ENCODE measurements at regions not wholly inside any gene's neighbourhood (a gene's known extent, or its start where the extent isn't known, plus 50 kb on each side); places are given as distances from the start of the nearest gene placed in this dataset.
"Not testable (repeated sequence)": the region's sequence is repeated elsewhere in the genome, so short reads cannot be mapped to it uniquely, and the experiment has no call there.

- not testable (repeated sequence) for H3K36me3 ChIP-seq (ENCODE audit: control insufficient read depth, insufficient read depth, low read length); H3K27me3 ChIP-seq (ENCODE audit: control insufficient read depth, insufficient read depth, low read length); H3K27ac ChIP-seq (ENCODE audit: low read length); DNase-seq; H3K9me3 ChIP-seq (ENCODE audit: control insufficient read depth, low read depth, low read length); H3K4me3 ChIP-seq (ENCODE audit: low read length); H3K4me1 ChIP-seq (ENCODE audit: control insufficient read depth, insufficient read depth, low read length)
- no CpG with 5 or more reads among the region's 19 CpGs for WGBS (ENCODE audit: insufficient coverage, low lambda C conversion rate)
These were observed 435.5 kb upstream of the PIK3R1 start for GRCh38 chr5:67779893-67780623.

GRCh38 chr5:67774786-67775185, 440.8 kb upstream of the PIK3R1 start:
- H3K9me3 ChIP-seq (ENCODE audit: control insufficient read depth, low read depth, low read length), result no peaks in the 10 kb centered on the region
- H3K36me3 ChIP-seq (ENCODE audit: control insufficient read depth, insufficient read depth, low read length), result no peaks in the 10 kb centered on the region
- DNase-seq, result no peak
- H3K4me3 ChIP-seq (ENCODE audit: low read length), result no peak overlapping the region
- H3K27ac ChIP-seq (ENCODE audit: low read length), result peak overlapping the region; percentile 88
- WGBS (ENCODE audit: insufficient coverage, low lambda C conversion rate), result 100% methylated on average over 1 of the region's 2 CpGs
- peaks cover 33% of the 10 kb centered on the region for H3K4me1 ChIP-seq (ENCODE audit: control insufficient read depth, insufficient read depth, low read length)
- H3K27me3 ChIP-seq (ENCODE audit: control insufficient read depth, insufficient read depth, low read length), result no peaks in the 10 kb centered on the region

DNA sequence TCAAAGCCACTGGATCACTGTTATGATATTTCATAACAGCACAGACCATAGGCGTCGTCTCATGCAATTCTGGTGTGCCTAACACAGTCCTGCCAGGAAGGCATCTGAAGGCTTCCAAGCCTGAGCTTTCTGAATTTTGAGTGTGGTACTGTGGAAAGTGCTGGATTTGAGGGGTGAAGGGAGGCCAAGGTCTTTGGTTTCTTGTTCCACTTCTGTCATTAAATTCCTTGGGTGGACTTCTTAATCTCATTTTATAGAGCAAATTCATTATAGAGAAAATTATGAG, 441.3 kb upstream of the PIK3R1 start:
- H3K27me3 ChIP-seq (ENCODE audit: control insufficient read depth, insufficient read depth, low read length), result no peaks in the 10 kb centered on the region

DNA sequence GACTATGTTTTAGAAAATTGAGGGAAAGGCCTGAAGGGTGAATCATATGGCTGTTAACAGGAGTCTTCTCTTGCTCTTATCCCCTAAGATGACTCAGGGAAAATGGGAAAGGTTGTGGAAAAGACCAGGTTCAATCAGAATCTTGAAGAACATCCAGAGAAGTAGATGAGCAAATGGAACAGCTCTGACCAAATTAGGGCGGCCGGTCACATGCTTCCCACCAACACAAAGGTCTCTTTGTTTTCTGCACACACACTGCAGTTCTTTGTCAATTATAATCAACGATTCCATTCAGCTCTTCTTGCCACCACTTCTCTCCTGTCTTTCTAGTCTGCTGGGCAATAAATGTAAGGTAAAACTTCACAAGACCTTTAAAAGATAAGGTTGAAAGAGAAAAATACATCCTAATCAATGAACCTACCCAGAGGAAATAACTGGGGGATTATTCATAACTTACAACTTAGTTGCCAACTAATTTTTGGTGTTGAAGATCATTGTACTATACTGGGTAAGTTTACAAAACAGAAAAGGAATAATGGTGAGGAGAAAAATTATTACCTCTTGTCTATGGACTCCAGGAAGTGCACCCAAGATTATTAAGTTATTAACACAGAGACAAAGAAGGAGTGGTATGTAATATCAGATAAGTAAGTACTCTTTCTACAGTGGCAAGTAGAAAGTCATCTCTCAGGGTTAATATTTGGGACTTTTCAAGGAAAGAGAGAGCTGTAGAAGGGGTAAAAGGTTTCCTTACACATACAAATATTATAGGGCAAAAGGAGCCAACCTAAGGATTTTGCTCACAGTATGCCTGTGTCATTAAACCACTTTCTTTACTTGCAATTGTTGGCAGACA, 441.9 kb upstream of the PIK3R1 start:
- DNase-seq, result peak; percentile 50 to 85
- peaks cover 37% of the 10 kb centered on the region for H3K4me1 ChIP-seq (ENCODE audit: control insufficient read depth, insufficient read depth, low read length)
- H3K36me3 ChIP-seq (ENCODE audit: control insufficient read depth, insufficient read depth, low read length), result no peaks in the 10 kb centered on the region
- no CpG with 5 or more reads among the region's 3 CpGs for WGBS (ENCODE audit: insufficient coverage, low lambda C conversion rate)
- no peak overlapping the region for H3K4me3 ChIP-seq (ENCODE audit: low read length)
- no peaks in the 10 kb centered on the region for H3K9me3 ChIP-seq (ENCODE audit: control insufficient read depth, low read depth, low read length)
- peak overlapping the region; percentile 88 for H3K27ac ChIP-seq (ENCODE audit: low read length)
- no peaks in the 10 kb centered on the region for H3K27me3 ChIP-seq (ENCODE audit: control insufficient read depth, insufficient read depth, low read length)

More for the DNA sequence above, 441.3 kb upstream of the PIK3R1 start:
- H3K9me3 ChIP-seq (ENCODE audit: control insufficient read depth, low read depth, low read length), result no peaks in the 10 kb centered on the region
- no CpG with 5 or more reads among the region's 2 CpGs for WGBS (ENCODE audit: insufficient coverage, low lambda C conversion rate)
- DNase-seq, result peak in 1 of 2 donors; percentile 29
- H3K4me1 ChIP-seq (ENCODE audit: control insufficient read depth, insufficient read depth, low read length), result peaks cover 37% of the 10 kb centered on the region
- no peak overlapping the region for H3K4me3 ChIP-seq (ENCODE audit: low read length)
- no peaks in the 10 kb centered on the region for H3K36me3 ChIP-seq (ENCODE audit: control insufficient read depth, insufficient read depth, low read length)
- peak overlapping the region; percentile 88 for H3K27ac ChIP-seq (ENCODE audit: low read length)

DNA sequence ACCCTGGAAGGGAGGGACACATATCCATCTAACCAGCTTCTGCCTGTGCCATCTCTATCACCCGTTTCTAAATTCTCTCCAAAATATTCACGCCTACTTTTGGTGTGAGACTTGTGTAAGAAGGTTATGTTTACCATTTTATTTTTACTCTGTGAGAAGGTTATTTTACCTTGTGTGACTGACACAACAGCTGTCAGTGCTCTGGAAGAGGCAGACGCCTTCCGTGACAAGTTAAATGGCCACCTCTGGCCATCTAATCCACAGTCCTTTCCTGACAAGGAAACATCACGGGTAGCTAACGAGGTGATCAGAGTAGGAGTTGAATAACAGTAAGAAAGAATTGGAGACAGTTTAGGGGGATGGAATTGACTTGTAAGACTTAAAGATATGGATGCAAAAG, 443.8 kb upstream of the PIK3R1 start:
- Histone ChIP-seq H3K36me3 (ENCODE audit: control insufficient read depth, insufficient read depth, low read length) (no peaks in the 10 kb centered on the region), H3K4me1 (ENCODE audit: control insufficient read depth, insufficient read depth, low read length) (peaks cover 37% of the 10 kb centered on the region), H3K4me3 (ENCODE audit: low read length) (no peak overlapping the region), H3K27ac (ENCODE audit: low read length) (peak overlapping the region; percentile 88), H3K27me3 (ENCODE audit: control insufficient read depth, insufficient read depth, low read length) (no peaks in the 10 kb centered on the region), H3K9me3 (ENCODE audit: control insufficient read depth, low read depth, low read length) (no peaks in the 10 kb centered on the region)
- WGBS (ENCODE audit: insufficient coverage, low lambda C conversion rate), result 86% methylated on average over 1 of the region's 6 CpGs
- no peak for DNase-seq

- Histone ChIP-seq H3K27ac (ENCODE audit: low read length) (peak overlapping the region; percentile 88), H3K27me3 (ENCODE audit: control insufficient read depth, insufficient read depth, low read length) (no peaks in the 10 kb centered on the region)
These were observed 444.3 kb upstream of the PIK3R1 start for GRCh38 chr5:67771221-67771620.

DNA sequence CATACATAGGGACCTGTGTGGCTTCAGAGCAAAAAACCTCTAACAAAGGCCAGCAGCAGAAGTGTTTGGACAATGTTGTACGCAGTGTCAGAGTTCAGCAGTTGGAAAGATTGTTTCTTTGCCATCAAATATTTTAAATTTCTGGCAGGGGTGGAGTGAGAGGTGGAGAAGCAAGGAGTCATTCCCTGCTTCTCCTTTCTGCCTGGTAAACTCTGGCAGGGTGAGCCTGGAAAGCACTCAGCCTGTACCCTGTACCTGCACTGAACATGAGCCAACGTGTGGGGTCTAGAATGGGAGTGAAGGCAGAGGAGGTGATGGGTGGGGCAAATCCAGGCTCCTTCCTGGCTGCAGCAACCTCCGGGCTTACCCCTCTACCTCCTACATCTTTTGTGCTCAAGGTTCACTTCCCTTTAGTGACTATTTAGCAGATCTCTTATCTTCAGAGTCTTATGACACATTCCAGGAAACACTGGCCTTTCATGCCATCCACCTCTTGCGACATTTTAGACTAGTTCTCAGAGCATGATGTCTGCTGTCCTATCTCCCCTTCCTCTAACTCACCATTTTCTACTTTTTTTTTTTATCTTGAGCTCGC, 445.0 kb upstream of the PIK3R1 start:
- H3K27ac ChIP-seq (ENCODE audit: low read length), result peak overlapping the region; percentile 88
- WGBS (ENCODE audit: insufficient coverage, low lambda C conversion rate), result 42% methylated on average over 3 of the region's 5 CpGs

More at GRCh38 chr5:67771221-67771620, 444.3 kb upstream of the PIK3R1 start:
- Histone ChIP-seq H3K4me3 (ENCODE audit: low read length) (no peak overlapping the region), H3K9me3 (ENCODE audit: control insufficient read depth, low read depth, low read length) (no peaks in the 10 kb centered on the region), H3K4me1 (ENCODE audit: control insufficient read depth, insufficient read depth, low read length) (peaks cover 37% of the 10 kb centered on the region), H3K36me3 (ENCODE audit: control insufficient read depth, insufficient read depth, low read length) (no peaks in the 10 kb centered on the region)
- no CpG with 5 or more reads among the region's 2 CpGs for WGBS (ENCODE audit: insufficient coverage, low lambda C conversion rate)
- no peak for DNase-seq

DNA sequence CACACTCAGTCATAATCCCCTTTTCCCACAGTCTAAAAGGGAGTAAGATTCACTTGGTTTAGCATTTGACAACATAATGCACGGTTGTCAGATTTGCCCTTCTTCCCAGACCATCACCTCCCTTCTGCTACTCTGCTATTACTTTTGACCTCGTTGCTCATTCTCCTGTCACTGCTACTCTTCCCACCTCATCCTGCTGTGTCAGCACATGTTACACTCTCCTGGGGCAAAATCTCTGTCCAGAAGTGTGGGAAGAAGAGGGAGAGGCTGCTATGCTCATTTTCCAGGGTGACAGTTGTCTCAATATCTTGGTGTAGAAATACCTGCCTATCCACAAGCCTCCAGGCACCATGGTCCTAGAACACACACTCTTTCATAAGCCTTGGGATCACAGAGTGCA, 449.9 kb upstream of the PIK3R1 start:
- no peak overlapping the region for H3K27ac ChIP-seq (ENCODE audit: low read length)
- no peak overlapping the region for H3K4me3 ChIP-seq (ENCODE audit: low read length)
- H3K4me1 ChIP-seq (ENCODE audit: control insufficient read depth, insufficient read depth, low read length), result peaks cover 11% of the 10 kb centered on the region
- H3K9me3 ChIP-seq (ENCODE audit: control insufficient read depth, low read depth, low read length), result no peaks in the 10 kb centered on the region
- no peaks in the 10 kb centered on the region for H3K27me3 ChIP-seq (ENCODE audit: control insufficient read depth, insufficient read depth, low read length)
- no CpG with 5 or more reads among the region's 2 CpGs for WGBS (ENCODE audit: insufficient coverage, low lambda C conversion rate)
- no peaks in the 10 kb centered on the region for H3K36me3 ChIP-seq (ENCODE audit: control insufficient read depth, insufficient read depth, low read length)
- DNase-seq, result peak in 1 of 2 donors; percentile 18

More for the DNA sequence above, 445.0 kb upstream of the PIK3R1 start:
- Histone ChIP-seq H3K36me3 (ENCODE audit: control insufficient read depth, insufficient read depth, low read length) (no peaks in the 10 kb centered on the region), H3K4me3 (ENCODE audit: low read length) (no peak overlapping the region), H3K9me3 (ENCODE audit: control insufficient read depth, low read depth, low read length) (no peaks in the 10 kb centered on the region), H3K27me3 (ENCODE audit: control insufficient read depth, insufficient read depth, low read length) (no peaks in the 10 kb centered on the region), H3K4me1 (ENCODE audit: control insufficient read depth, insufficient read depth, low read length) (peaks cover 37% of the 10 kb centered on the region)
- peak; percentile 88 to 95 for DNase-seq

DNA sequence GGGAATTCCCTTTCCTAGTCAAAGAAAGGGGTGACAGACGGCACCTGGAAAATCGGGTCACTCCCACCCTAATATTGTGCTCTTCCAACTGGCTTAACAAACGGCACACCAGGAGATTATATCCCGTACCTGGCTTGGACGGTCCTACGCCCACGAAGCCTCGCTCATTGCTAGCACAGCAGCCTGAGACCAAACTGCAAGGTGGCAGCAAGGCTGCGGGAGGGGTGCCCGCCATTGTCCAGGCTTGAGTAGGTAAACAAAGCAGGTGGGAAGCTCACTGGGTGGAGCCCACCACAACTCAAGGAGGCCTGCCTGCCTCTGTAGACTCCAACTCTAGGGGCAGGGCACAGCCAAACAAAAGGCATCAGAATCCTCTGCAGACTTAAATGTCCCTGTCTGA, 457.8 kb upstream of the PIK3R1 start:
- H3K27me3 ChIP-seq (ENCODE audit: control insufficient read depth, insufficient read depth, low read length); H3K27ac ChIP-seq (ENCODE audit: low read length); DNase-seq; H3K36me3 ChIP-seq (ENCODE audit: control insufficient read depth, insufficient read depth, low read length); H3K4me3 ChIP-seq (ENCODE audit: low read length); H3K4me1 ChIP-seq (ENCODE audit: control insufficient read depth, insufficient read depth, low read length): not testable (repeated sequence)
- peaks cover 13% of the 10 kb centered on the region for H3K9me3 ChIP-seq (ENCODE audit: control insufficient read depth, low read depth, low read length)
- WGBS (ENCODE audit: insufficient coverage, low lambda C conversion rate), result no CpG with 5 or more reads among the region's 10 CpGs

DNA sequence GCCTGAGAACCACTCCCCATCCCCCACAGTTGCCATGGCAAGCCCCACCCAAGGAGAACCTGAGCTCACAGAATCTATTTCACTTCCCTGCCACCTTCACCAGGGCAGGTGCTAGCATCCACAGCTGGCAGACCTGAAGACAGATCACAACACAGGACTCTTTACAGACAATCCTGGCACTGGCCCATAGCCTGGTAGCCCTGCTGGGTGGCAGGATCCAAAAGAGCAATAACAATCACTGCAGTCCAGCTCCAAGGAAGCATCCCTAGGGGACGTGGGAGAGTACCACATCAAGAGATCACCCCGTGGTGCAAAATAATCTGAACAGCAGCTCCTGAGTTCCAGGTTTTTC, 463.2 kb upstream of the PIK3R1 start:
- Histone ChIP-seq H3K4me3 (ENCODE audit: low read length) (no peak overlapping the region), H3K27ac (ENCODE audit: low read length) (no peak overlapping the region), H3K27me3 (ENCODE audit: control insufficient read depth, insufficient read depth, low read length) (no peaks in the 10 kb centered on the region), H3K4me1 (ENCODE audit: control insufficient read depth, insufficient read depth, low read length) (no peaks in the 10 kb centered on the region), H3K9me3 (ENCODE audit: control insufficient read depth, low read depth, low read length) (peaks cover 21% of the 10 kb centered on the region), H3K36me3 (ENCODE audit: control insufficient read depth, insufficient read depth, low read length) (no peaks in the 10 kb centered on the region)
- no CpG with 5 or more reads among the region's 2 CpGs for WGBS (ENCODE audit: insufficient coverage, low lambda C conversion rate)
- DNase-seq, result no peak

All from large intestine (tissue), 3 donors.